ENCODE measurements at regions not wholly inside any gene's neighbourhood (a gene's known extent, or its start where the extent isn't known, plus 50 kb on each side); places are given as distances from the start of the nearest gene placed in this dataset.
"Not testable (repeated sequence)": the region's sequence is repeated elsewhere in the genome, so short reads cannot be mapped to it uniquely, and the experiment has no call there.

DNA sequence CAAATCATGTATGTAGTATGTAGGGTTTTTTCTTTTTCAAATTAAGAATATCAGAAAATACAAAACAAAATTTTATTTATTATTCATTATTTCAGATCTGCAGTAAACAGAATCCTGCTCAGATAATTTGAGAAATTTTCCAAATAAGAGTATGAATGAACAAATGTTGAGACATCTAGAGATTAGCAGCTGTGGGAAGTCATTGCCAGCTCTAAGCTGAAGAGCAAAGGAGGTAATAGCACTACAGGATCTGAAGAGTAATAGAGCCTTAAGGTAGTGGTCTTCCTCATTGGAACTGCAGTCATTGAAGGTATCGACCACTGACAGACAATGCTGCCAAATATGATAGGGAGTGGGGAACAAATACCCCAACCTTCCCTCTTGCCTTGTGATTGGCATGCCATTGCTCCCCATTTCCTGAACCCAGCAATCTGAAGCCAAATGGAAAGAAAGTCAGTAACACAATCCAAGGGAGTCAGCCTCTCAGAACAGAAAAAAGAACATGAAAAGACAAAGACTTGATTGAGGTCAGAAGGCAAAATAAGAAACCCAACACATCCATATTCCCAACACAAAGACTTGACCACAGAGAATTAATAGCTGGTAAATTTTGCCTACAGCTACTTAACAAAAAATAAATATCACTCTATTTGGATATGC is 963.4 kb upstream of the ADAMTS5 start:
- H3K4ac ChIP-seq (ENCODE audit: low read depth, low read length); H3K79me1 ChIP-seq (ENCODE audit: low read length); H2AFZ ChIP-seq (ENCODE audit: insufficient read depth, low read length, poor library complexity); H2BK120ac ChIP-seq (ENCODE audit: insufficient read depth, low read length, poor library complexity); H4K8ac ChIP-seq (ENCODE audit: low read depth, low read length); H3K18ac ChIP-seq (ENCODE audit: low read length); DNase-seq; H2BK5ac ChIP-seq (ENCODE audit: low read depth, low read length, poor library complexity); H3K14ac ChIP-seq (ENCODE audit: low read length); H3K9ac ChIP-seq (ENCODE audit: low read length); H4K12ac ChIP-seq (ENCODE audit: low read depth, low read length); H3K27ac ChIP-seq (ENCODE audit: low read depth, low read length); H3K9me3 ChIP-seq (ENCODE audit: insufficient read depth, low read depth, low read length); H3K27me3 ChIP-seq (ENCODE audit: insufficient read depth, low read length); H3K4me2 ChIP-seq (ENCODE audit: low read length); H3K79me2 ChIP-seq (ENCODE audit: control insufficient read depth, insufficient read depth, low read length, poor library complexity); H3K36me3 ChIP-seq (ENCODE audit: control insufficient read depth in 1 of 2, insufficient read depth in 2 of 2, low read length in 2 of 2); H2BK12ac ChIP-seq (ENCODE audit: low read length); H2AK5ac ChIP-seq (ENCODE audit: low read length); H3K4me1 ChIP-seq (ENCODE audit: control insufficient read depth in 1 of 2, insufficient read depth in 2 of 2, low read length in 2 of 2); H4K91ac ChIP-seq (ENCODE audit: low read depth, low read length); H3K4me3 ChIP-seq (ENCODE audit: low read depth, low read length); H3K23ac ChIP-seq (ENCODE audit: low read length): not testable (repeated sequence)
- WGBS (ENCODE audit: extremely low coverage, insufficient coverage, insufficient read length) = no CpG with 5 or more reads among the region's 1 CpG

DNA sequence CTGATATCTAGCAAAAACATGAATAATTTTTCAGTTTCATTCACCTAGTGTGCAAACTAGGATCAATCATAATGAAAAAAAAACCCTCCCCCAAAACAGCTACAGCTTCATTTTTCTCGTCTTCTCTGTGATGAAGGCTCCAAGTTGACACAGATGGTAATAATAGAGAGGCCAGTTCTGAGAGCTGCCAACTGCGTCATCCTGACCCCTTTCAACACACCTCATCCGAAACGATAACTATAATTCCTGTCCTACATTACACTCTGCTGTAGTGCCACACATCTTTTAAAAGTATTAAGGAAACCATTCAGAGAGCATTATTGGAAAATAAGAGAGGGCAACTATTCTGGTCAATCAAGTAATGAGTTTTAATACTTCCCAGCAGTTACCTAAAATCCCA is 962.3 kb upstream of the ADAMTS5 start:
- not testable (repeated sequence) for H4K8ac ChIP-seq (ENCODE audit: low read depth, low read length); H3K79me2 ChIP-seq (ENCODE audit: control insufficient read depth, insufficient read depth, low read length, poor library complexity); H3K4me1 ChIP-seq (ENCODE audit: control insufficient read depth in 1 of 2, insufficient read depth in 2 of 2, low read length in 2 of 2); H3K14ac ChIP-seq (ENCODE audit: low read length); H3K4ac ChIP-seq (ENCODE audit: low read depth, low read length); H3K23ac ChIP-seq (ENCODE audit: low read length); H4K12ac ChIP-seq (ENCODE audit: low read depth, low read length); H3K18ac ChIP-seq (ENCODE audit: low read length); H2BK5ac ChIP-seq (ENCODE audit: low read depth, low read length, poor library complexity); H3K9me3 ChIP-seq (ENCODE audit: insufficient read depth, low read depth, low read length); H3K9ac ChIP-seq (ENCODE audit: low read length); H2AK5ac ChIP-seq (ENCODE audit: low read length); DNase-seq; H2BK12ac ChIP-seq (ENCODE audit: low read length); H2BK120ac ChIP-seq (ENCODE audit: insufficient read depth, low read length, poor library complexity); H3K79me1 ChIP-seq (ENCODE audit: low read length); H3K4me3 ChIP-seq (ENCODE audit: low read depth, low read length); H3K27ac ChIP-seq (ENCODE audit: low read depth, low read length); H3K36me3 ChIP-seq (ENCODE audit: control insufficient read depth in 1 of 2, insufficient read depth in 2 of 2, low read length in 2 of 2); H2AFZ ChIP-seq (ENCODE audit: insufficient read depth, low read length, poor library complexity); H3K4me2 ChIP-seq (ENCODE audit: low read length); H4K91ac ChIP-seq (ENCODE audit: low read depth, low read length); H3K27me3 ChIP-seq (ENCODE audit: insufficient read depth, low read length)
- no CpG with 5 or more reads among the region's 4 CpGs for whole genome bisulfite sequencing (ENCODE audit: extremely low coverage, insufficient coverage, insufficient read length)

DNA sequence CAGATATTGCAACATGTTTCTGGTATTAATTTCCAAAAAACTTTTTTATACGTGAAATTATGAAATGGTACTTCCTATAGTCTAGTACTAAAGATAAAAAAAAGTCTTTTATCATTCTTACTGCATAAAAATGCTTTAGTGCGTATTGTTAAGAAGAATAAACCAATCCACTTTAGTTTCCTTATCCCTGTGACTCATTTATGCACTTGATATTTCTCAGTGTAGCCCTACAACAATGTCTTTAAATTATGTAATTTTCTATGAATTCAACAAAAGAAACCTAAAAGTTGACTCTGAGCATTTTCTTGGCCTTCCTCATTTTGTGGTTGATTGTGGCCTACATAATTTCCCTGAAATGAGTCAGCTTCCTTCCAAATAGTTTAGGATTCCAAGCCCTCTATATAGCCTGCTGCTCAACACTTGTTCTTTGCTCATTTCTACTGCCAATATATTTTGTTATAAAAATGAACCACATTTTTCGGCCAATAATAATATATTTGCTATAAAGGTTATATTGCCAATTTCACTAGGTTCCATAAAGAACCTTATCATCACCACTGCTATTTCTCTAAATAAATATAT is 961.7 kb upstream of the ADAMTS5 start:
- not testable (repeated sequence) for H3K79me2 ChIP-seq (ENCODE audit: control insufficient read depth, insufficient read depth, low read length, poor library complexity); H2BK120ac ChIP-seq (ENCODE audit: insufficient read depth, low read length, poor library complexity); H3K14ac ChIP-seq (ENCODE audit: low read length); H3K27ac ChIP-seq (ENCODE audit: low read depth, low read length); H3K9ac ChIP-seq (ENCODE audit: low read length); H2AK5ac ChIP-seq (ENCODE audit: low read length); H4K8ac ChIP-seq (ENCODE audit: low read depth, low read length); H3K27me3 ChIP-seq (ENCODE audit: insufficient read depth, low read length); DNase-seq; H3K9me3 ChIP-seq (ENCODE audit: insufficient read depth, low read depth, low read length); H4K91ac ChIP-seq (ENCODE audit: low read depth, low read length); H3K18ac ChIP-seq (ENCODE audit: low read length); H3K4me1 ChIP-seq (ENCODE audit: control insufficient read depth in 1 of 2, insufficient read depth in 2 of 2, low read length in 2 of 2); H3K4me3 ChIP-seq (ENCODE audit: low read depth, low read length); H3K4me2 ChIP-seq (ENCODE audit: low read length); H4K12ac ChIP-seq (ENCODE audit: low read depth, low read length); H3K4ac ChIP-seq (ENCODE audit: low read depth, low read length); H2BK12ac ChIP-seq (ENCODE audit: low read length); H3K23ac ChIP-seq (ENCODE audit: low read length); H3K79me1 ChIP-seq (ENCODE audit: low read length); H2BK5ac ChIP-seq (ENCODE audit: low read depth, low read length, poor library complexity); H3K36me3 ChIP-seq (ENCODE audit: control insufficient read depth in 1 of 2, insufficient read depth in 2 of 2, low read length in 2 of 2); H2AFZ ChIP-seq (ENCODE audit: insufficient read depth, low read length, poor library complexity)
- WGBS (ENCODE audit: extremely low coverage, insufficient coverage, insufficient read length) = no CpG with 5 or more reads among the region's 3 CpGs

DNA sequence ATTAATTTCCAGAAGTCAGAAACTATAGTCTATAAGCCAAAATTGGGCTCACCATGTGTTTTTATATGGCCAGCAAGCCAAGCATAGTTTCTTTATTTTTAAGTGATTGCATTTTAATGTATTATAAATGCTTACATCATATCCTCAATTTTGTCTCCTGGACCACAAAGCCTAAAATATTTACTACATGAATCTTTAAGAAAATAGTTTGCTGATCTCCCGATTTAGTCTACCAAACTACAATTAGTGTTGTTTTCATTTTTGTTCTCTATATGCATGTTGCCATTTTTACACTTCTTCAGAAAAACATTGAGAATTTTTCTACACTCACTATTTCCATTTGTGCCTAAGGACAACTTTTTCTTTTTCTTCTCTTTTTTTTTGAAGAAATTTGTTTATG is 954.5 kb upstream of the ADAMTS5 start:
- not testable (repeated sequence) for H3K23ac ChIP-seq (ENCODE audit: low read length); H3K4me3 ChIP-seq (ENCODE audit: low read depth, low read length); H3K27me3 ChIP-seq (ENCODE audit: insufficient read depth, low read length); H3K9ac ChIP-seq (ENCODE audit: low read length); H2BK5ac ChIP-seq (ENCODE audit: low read depth, low read length, poor library complexity); H3K18ac ChIP-seq (ENCODE audit: low read length); H2AFZ ChIP-seq (ENCODE audit: insufficient read depth, low read length, poor library complexity); H2AK5ac ChIP-seq (ENCODE audit: low read length); H3K27ac ChIP-seq (ENCODE audit: low read depth, low read length); H4K91ac ChIP-seq (ENCODE audit: low read depth, low read length); DNase-seq; H3K9me3 ChIP-seq (ENCODE audit: insufficient read depth, low read depth, low read length); H3K79me1 ChIP-seq (ENCODE audit: low read length); H3K36me3 ChIP-seq (ENCODE audit: control insufficient read depth in 1 of 2, insufficient read depth in 2 of 2, low read length in 2 of 2); H2BK12ac ChIP-seq (ENCODE audit: low read length); H3K4me1 ChIP-seq (ENCODE audit: control insufficient read depth in 1 of 2, insufficient read depth in 2 of 2, low read length in 2 of 2); H3K4ac ChIP-seq (ENCODE audit: low read depth, low read length); H3K79me2 ChIP-seq (ENCODE audit: control insufficient read depth, insufficient read depth, low read length, poor library complexity); H4K8ac ChIP-seq (ENCODE audit: low read depth, low read length); H3K4me2 ChIP-seq (ENCODE audit: low read length); H3K14ac ChIP-seq (ENCODE audit: low read length); H2BK120ac ChIP-seq (ENCODE audit: insufficient read depth, low read length, poor library complexity); H4K12ac ChIP-seq (ENCODE audit: low read depth, low read length)
- WGBS (ENCODE audit: extremely low coverage, insufficient coverage, insufficient read length) = no CpG with 5 or more reads among the region's 1 CpG
